IPS DF 19.7 (cell line): ENCODE measurements at regions not wholly inside any gene's neighbourhood (a gene's known extent, or its start where the extent isn't known, plus 50 kb on each side); places are given as distances from the start of the nearest gene placed in this dataset.
"Not testable (repeated sequence)": the region's sequence is repeated elsewhere in the genome, so short reads cannot be mapped to it uniquely, and the experiment has no call there.

Source experiments
- DNase-seq: peaks from one replicate; pipeline ENCODE4 v3.0.0-alpha.2; 2013; ENCODE audit warnings: low read depth, low spot score

DNA sequence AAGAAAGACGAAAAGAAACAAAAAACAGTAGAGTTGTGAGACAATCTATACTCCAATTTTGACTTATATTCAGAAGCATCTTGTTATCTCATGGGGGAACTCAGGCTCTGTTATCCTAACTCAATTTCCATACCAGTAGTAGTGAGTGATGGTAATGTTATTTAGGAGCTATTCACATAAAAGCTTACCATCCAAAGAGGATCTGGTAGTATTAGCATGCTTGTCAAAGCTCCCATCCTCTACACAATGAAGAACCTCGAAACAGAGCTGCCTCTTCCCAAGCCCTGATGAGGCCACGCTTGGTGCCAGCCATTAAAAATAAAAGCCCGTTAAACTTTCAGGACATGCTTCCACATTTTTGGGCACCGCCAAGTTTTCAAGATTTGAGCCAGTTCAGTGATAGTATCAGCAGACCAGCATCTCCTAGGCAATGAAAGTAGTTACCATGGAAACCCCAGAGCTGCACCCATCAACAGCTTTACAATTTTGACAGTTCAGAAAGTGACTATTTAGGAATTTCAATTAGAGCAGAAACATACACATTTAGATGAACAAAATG lies 173.3 kb downstream of the CD83 start:
- DNase-seq = no peak

DNA sequence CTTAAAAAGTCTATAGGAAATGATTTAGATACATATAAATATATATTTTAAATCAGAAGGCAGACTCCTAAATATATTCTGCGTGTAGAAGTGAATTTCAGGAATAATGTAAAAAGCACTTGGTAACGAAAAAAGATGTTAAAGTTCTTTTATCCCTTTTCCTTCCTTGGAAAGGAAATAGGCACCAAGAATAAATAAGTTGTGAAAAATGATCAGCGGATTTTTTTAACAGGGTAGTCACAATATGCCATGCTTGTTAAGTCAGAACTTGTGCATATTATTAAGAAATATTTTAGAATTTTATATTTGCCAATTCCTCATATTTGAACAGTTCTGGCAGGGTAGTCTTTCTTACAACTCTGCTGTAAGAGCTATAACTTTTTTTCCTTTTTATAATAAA lies 173.8 kb downstream of the CD83 start:
- DNase-seq = no peak

DNA sequence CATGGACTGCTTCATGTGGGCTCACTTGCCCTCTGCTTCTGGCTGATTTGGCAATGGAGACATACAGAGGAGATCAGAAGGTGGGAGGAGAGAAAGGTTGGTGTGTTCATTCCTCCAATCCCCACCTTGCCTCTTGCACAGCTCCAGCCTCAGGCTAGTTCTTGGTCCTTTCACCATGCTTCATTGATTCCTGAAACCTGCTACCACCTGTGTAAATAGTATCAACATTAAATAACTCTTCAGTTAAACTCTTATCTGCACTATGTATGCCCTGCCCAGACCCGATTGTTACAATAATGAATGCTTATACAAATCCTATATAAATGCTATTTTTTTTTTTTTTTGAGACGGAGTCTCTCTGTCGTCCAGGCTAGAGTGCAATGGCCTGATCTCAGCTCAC lies 174.5 kb downstream of the CD83 start:
- DNase-seq = no peak

DNA sequence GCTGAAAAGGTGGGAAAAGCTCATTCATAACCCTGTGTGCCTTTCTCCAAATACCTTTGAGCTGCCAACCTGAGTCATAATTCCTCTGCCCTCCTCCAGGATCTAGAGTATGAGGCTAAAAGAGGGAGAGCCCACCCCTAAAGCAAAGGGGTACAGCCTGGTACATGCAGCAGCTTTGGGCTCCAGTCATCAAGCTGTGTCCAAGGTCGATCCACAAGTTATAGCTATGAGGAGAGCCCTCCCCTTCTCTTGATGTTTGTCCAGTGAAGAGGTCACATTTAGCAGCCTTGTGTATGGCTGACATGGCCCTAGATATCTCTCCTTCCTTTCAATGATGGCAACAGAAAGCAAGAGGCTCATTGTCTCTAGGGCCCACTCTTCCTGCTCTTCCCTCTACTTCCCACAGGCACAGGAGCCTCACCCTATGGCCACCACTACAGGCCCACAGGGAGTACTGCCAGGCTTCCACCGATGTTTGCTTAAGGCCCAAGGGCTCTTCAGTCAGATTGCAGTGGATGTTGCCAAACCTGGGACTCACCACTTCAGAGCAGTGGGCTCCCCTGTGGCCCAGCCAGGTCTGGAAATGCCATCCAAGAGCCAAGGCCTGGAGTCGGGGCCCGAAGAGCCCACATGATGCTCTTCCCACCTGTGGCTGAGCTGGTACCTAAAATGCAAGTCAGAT lies 176.8 kb downstream of the CD83 start:
- no peak for DNase-seq

DNA sequence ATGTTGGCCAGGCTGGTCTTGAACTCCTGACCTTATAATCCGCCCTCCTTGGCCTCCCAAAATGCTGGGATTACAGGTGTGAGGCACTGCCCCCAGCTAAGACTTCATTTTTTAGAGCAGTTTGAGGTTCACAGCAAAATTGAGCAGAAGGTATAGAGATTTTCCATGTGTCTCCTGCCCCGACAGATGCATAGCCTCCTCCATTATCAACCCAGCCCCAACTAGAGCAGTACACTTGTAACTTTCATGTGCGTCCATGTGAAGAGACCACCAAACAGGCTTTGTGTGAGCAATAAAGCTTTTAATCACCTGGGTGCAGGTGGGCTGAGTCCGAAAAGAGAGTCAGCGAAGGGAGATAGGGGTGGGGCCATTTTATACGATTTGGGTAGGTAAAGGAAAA lies 179.1 kb downstream of the CD83 start:
- not testable (repeated sequence) for DNase-seq

DNA sequence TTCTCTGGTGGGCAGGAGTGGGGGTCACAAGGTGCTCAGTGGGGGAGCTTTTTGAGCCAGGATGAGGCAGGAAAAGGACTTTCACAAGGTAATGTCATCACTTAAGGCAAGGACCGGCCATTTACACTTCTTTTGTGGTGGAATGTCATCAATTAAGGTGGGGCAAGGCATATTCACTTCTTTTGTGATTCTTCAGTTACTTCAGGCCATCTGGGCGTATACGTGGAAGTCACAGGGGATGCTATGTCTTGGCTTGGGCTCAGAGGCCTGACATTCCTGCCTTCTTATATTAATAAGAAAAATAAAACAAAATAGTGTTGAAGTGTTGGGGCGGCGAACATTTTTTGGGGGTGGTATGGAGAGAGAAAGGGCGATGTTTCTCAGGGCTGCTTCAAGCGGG lies 179.5 kb downstream of the CD83 start:
- not testable (repeated sequence) for DNase-seq

DNA sequence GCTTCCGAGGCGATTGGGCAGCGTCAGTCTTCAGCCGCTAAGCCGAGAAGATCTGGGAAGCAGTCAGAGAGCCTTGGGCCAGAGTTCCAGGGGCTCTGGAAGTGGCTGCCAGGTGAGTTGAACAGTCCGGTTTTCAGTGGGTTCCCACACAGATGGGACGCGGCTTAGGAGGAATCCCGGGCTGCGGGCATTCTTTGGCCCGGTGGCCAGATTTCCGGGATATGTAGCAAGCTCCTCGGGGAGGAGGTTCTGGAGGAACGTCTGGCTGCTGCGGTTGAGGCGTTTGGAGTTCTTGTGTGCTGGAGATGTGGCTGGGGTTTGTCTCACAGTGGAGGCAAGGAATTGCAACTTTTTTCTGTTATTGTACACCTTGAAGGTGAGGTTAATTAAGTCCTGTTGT lies 182.6 kb downstream of the CD83 start:
- DNase-seq = not testable (repeated sequence)

DNA sequence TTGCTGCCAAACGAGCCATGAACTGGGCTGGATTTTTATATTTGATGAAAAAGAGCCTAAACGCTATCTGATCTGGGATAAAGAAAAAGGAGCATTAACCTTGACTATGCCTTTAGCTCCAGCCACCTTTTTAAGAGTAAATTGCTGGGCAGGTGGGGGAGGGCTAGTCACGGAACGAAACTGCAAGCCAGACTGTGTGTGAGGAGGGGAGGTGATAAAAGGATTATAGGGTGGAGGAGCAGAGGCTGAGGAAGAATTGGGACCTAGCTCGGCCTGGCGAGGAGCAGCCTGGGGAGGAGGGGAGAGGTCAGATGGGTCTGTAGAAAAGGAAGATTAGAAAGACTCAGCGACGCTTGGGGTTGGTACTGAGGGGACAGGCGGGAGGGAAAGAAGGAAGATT lies 183.1 kb downstream of the CD83 start:
- not testable (repeated sequence) for DNase-seq

DNA sequence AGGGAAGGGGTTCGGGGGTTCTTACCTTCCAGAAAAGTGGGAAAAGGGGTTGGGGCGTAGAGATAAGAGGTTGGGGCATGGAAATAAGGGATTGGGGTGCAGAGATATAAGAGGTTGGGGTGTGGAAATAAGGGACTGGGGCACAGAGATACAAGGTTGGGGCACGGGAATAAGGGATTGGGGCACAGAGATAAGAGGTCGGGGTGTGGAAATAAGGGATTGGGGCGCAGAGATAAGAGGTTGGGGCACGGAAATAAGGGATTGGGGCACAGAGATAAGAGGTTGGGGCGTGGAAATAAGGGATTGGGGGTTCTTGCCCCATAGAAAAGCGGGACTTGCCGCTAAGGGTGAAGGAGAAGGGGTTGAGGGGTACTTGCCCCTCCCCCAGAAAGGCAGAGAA lies 183.9 kb downstream of the CD83 start:
- not testable (repeated sequence) for DNase-seq

DNA sequence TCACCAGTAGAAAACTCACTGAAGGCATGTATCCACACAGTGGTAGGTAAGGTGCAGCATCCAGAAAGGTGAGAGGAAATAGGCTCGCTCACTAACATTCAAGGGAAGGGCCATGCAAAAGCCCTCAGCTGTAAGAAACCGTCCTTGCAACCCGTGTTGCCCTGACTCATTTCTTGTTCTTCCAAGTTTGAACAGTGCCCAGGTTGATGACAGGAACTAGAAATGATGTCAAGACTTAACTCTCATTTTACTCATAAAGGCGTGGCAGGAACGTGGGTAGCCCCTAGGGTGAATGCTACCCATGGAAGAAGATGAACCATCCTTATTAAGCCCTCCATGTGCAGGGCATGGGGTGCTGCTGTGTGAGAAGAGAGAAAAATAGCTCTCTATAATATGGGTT lies 187.6 kb downstream of the CD83 start:
- no peak for DNase-seq

DNA sequence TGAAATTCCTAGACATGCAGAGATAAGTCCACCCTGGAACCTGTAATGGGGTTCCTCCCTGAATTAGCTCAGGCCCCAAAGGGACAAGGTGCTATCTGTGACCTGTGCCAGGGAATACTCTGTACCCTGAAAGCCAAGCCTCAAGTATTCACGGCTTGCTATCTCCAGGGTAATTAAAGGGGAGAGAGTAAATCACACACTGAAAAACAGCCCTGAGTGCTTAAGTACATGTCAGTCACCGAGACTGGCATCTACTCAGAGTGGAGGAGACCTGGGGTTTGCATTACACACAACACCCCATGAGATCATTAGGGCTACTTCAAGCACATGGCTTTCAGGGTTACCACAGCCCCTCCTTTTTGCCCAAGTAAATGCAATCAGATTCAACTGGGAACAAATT lies 188.1 kb downstream of the CD83 start:
- DNase-seq = no peak

DNA sequence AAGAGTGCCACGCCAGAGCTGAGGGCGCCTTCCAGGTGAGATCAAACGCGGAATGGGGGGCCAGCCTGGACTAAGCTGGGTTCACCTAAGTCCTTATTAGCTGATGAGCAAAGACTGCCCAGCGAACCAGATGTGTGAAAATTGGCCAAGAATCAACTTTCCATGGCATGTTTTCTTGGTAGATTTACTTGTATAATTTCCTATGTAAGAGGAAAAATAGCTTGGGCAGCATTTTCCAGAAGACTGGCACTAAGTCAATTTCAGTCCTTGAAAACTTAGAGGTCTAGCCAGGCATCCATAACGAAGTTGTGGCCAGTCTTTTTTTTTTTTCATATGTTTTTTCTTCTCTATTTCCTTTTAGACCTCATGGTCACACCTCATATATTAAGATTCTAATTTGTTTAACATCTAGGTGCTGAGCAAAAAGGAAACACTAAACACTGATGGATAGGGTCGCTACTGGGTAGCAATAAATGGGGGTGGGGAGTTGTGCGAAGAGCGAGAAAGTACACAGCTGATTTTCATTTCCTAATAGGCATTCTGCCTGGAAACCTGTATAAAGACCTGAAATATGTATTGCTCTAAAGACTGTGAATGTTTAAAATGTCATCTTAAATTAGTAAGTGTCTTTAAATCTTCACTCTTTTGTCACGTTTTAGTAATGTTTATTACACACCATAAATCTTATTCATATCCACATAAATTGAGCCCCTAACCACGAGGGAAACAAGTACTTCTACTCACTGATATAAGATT lies 188.8 kb downstream of the CD83 start:
- DNase-seq = no peak

DNA sequence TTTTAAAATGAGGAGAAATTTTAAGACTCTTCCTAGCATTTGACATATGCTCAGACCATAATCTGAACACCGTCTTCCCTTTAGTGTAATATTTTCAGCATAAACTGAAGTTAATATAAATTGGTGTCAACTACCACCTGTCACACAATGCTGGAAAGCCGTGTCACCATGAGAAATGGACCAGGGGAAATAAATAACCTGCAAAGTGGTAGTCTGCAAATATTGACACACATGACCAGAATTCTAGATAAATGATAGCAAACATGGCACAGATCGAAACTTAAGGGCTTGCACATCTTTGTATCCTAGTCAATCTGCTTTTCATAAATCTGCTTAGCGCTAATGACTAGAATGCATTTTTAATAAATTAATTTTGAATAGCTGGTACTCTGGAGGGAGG lies 191.9 kb downstream of the CD83 start:
- no peak for DNase-seq

DNA sequence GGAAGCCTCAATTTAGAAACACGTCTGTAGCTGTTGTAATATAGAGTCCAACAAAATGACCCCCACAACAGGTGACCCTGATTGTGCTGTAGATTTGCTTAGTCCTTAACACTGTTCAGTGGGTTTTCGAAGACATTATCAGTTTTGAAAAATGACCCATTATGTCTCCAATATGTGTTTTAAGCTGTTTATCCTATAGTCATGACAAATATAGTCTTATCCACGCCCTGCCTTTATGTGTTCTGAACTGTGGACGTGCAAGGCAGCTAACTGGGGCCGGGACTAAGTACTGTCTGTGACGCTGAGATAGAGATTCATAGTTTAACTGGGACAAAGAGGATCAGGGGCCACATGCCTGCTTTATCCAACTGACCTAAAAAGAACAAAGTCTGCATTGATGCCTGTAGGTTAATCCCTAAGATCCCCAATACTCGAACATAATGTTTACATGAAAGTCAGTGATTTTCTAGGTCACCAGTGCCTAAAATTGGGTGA lies 192.4 kb downstream of the CD83 start:
- DNase-seq = no peak

DNA sequence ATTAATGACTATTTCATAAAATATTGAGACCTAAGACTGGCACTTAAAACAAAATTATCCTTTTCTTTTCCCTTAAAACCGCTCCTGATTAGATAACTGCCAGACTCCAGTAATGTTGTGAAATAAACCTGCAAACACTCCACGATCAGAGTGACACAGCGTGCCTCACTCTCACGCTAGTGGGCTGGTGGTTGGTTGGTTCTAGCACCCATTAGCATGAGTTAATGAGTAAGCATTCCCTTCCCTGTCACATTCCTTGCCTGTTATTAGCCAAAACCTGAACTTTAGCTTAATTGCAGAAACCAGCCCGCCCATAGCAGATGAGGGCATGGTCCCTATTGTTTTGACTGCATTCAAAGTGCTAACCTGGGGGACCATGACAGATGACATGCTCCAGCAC lies 193.4 kb downstream of the CD83 start:
- DNase-seq = no peak

DNA sequence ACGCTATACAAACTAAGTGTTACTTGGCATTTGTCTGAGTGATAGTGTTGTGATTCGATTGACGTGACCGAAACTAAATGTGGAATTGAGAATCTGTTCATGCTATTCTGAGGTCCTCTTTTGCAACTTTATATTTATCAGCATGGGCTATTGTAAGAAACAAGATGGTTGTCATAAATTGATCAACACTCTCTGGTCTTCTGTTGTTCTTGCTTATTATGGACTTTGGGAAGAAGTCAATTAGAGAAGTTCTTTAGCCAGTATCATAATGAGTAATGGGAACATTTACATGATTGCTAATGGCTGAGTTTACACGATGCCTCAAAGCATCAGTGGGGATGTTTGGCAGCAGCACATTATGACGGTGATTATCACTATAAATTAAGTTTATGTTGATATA lies 195.0 kb downstream of the CD83 start:
- no peak for DNase-seq

DNA sequence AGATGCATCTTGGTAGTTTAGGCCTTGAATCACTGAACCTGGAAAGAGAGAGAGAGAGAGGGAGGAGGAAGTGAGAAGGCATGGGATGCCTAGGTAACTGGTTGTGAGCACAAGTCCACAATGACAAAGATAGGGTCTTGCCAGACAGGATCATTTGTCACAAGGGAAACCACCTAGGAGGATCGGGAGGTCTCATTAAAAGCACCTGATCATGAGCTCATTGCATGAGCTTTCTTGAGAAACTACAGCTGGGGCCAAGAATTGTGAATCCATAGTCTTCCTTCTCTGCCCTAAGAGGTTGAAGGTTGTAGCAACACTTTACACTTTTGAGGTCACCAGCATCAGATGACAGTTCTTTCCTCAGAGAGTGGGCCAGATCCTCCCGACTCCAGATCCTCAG lies 195.7 kb downstream of the CD83 start:
- DNase-seq = no peak

DNA sequence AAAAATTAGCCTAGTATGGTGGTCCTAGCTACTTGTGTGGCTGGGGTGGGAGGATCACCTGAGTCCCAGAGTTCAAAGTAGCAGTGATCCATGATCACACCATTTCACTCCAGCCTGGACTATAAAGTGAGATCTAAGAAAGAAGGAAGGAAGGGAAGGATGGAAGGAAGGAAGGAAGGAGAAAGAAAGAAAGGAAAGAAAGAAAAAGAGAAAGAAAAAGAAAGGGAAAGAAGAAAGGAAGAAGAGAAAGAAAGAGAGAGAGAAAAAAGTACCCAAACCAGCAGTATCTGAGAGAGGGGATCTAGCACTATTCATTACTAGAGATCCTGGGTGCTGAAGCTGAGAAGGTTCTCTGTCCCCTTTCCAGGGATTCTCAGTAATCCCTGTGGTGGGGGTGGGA lies 197.8 kb downstream of the CD83 start:
- no peak for DNase-seq

DNA sequence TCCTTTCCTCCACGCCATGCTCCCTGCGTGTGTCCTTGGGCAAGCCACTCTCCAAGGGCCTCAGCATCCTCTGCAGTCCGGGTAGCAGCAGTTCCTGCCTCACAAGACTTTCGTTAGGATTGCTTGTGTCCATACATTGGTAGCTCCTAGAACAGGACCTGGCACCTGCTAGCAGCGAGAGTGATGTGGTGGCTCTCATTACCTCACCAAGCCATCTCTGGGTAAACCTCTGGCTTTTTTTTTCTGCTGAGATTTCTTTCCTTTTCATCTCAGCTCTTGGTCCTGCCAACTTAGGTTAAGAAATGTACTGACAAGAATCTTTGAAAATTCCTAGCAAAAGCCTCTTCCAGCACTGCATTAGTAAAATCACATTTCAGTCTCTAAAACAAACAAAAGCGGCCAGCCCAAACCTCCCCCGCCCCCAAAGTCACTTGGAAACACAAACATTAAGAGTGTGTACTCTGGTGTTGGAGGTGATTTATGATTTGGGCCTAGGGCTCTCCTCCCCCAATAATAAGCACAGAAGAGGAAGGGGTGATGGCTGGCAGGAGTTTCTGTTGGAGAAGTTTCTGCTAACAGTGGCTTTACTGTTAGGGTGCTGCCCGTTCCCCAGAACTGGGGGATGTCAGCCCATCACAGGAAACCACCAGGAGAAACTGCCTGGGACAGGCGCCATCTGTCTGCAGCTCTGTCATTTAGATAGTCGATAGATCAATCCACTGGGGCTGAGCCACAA lies 199.2 kb downstream of the CD83 start:
- no peak for DNase-seq

DNA sequence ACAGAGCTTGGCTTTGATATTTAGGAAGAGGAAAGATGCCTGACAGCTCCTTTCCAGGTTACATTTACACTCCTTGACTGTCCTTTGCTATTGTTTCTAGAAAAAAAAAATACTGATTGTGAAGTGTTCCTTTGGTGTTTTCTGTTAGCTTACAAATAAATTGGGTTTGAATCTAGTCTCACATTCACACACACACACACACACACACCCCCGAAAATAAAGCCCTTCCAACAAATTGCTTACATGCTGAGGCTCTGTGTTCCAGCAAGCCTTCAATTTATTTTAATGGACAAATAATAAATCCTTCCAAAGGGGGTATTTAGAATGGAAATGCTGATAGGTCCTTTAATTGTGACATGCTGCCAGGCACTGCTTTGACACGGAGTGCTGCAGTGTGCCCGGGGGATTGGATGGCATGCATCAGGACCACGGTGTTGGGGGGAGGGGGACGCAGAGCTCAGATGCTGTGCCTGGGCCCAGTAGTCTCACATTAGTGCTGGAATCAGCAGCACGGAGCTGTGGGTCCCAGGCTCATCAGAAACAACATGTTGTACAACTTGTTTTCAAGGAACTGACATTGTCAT lies 199.9 kb downstream of the CD83 start:
- no peak for DNase-seq

DNA sequence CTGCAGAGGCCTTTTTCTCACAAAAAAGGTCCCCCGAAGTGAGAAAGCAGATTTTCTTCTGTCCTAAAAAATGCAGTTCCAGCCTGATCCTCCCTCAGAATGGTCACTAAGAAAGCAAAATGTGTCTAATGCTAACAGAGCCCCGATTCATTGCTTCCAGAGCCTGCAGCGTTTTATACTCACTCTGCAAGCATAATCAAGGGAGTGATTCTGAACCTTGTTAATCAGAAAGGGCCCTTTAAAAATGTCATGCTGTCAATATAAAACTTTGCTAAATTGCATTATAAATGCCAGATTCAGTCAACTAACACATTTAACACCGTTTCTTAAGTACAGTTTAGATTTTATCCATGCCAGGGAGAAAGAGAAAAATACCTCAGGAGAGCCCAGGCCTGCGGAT lies 202.8 kb downstream of the CD83 start:
- DNase-seq = no peak
